ENCODE measurements at regions not wholly inside any gene's neighbourhood (a gene's known extent, or its start where the extent isn't known, plus 50 kb on each side); places are given as distances from the start of the nearest gene placed in this dataset.

DNA sequence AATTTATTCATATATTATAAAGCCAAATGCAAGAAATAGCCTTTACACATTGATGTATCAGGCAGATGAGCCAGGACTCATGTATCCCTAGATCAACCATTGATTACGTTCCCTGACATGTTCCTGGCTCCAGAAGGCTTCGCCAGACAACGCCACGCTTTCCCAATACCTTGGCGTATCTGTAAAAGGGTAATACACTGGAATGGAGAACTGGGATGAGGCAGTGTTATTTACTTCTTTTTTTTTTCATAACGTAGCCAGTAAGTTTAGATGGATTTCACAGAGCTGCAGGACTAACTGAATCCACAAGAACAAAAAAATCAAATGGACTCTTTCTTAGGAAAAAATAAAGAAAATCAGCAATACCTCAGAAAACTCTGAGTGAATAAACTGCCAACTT lies 588.1 kb upstream of the SEMA3D start:
- DNase-seq, result no peak

DNA sequence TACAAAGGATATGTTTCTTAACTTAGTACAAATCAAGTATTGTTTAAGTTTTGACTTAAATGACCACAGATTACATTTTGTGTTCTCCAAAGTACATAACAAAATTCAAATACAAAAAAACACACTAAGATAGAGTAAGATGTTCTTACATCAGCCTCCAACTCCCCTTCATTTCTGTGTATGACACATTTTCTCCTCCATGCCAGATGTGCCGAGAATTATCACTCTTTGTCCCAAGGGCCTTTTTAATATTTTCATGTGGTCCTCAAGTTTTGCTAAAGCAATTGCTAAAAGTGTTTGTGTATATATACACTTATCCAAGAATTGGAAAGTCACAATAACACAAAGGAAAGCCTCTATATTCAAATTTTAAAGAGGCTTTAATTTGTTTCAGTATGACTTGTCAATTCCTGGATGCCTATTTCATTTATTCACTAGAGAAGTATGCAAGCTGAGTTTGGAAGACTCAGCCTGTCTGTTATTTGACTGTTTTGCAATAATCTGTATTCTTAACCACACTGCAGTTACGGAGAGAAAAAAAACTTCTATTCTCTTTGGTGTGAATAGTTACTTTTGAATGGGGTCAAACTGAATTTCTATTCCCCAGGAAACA lies 586.4 kb upstream of the SEMA3D start:
- DNase-seq, result no peak

DNA sequence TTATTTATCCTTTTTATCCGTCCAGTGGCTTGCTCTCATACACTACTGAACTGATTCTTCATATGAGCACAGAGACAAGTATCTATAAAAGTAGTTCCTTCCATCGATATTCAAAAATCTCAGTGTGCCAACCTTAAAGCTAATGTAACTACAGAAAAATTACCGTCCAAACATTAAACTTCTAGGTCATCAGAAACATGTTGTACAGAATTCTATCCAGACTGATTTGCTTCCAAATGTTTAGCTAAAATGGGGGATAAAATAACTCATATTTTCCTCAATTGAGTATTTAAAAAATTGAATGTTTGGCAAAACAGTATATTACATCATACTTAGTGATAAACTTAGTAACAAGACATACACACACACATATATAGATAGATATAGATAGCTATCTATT lies 584.7 kb upstream of the SEMA3D start:
- DNase-seq, result no peak

DNA sequence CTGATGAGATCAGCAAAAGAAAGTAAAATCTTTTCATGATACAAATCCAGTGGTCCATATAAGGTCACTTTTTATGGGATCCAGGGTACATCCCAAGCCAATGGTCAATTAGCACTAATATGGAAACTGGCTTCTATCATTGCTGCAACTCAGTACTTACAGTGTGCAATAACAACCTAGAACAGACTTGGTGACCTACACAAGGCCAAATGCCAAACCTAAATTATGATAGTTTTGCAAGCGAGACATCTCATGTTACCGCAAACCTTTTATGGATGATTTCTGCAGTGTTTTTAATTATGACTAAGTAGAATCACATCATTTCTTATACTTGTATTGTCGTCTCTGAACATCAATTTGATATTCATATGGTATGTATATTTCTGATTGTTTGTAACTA lies 583.5 kb upstream of the SEMA3D start:
- DNase-seq, result no peak

DNA sequence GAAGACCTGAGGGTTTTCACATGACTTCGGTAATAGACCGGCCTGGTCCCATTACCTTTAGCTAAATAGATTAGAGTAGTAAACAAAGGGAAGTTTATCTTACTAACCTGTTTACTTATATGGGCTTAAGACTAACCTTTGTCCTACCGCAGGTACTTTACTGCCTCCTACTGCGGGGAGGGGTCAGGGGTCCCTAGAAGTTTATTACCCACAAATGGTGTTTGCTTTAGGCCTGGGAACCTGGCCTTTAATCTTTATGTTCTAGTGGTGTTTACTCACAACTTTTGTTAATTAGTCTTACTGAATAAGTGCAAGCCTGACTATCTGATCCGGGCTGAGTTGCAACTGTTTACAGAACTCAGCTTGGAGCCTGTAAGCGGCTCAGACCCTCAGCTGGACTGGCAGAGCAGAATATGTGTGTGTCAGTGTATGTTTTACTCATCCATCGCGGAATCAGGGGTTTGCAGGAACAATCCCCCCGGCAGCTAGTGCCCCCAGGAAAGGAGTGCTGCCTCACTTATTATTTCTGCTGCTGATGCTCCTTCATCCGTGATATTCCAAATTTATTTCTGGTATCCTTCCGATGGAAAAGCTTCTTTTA lies 578.9 kb upstream of the SEMA3D start:
- no peak for DNase-seq

DNA sequence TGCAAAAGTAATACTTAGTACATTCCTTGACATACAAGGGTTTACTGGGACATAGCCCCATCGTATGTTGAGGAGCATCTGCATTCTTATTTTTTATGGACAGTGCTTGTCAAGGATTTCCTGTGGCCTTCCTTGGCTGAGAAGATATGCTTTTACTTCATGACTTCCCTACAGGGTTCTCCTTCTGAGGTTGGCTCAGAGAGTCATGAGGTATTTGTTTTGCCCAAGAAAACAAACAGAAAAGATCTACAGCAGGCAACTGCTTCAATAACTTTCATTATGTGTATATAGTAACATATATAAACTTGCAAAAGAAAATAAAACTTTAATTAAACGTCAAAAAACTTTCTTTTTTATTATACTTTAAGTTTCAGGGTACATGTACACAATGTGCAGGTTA lies 577.2 kb upstream of the SEMA3D start:
- no peak for DNase-seq

DNA sequence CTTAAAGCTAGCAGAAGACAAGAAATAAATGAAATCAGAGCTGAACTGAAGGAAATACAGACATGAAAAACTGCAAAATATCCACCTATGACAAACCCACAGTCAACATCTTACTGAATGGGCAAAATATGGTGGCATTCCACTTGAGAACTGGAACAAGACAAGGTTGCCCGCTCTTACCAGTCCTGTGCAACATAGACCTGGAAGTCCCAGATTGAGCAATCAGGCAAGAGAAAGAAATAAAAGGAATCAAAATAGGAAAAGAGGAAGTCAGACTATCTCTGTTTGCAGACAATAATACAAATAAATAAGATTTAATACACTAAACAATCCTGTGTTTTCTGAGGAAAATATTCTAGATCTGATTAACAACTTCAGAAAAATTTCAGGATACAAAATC lies 570.5 kb upstream of the SEMA3D start:
- no peak for DNase-seq

DNA sequence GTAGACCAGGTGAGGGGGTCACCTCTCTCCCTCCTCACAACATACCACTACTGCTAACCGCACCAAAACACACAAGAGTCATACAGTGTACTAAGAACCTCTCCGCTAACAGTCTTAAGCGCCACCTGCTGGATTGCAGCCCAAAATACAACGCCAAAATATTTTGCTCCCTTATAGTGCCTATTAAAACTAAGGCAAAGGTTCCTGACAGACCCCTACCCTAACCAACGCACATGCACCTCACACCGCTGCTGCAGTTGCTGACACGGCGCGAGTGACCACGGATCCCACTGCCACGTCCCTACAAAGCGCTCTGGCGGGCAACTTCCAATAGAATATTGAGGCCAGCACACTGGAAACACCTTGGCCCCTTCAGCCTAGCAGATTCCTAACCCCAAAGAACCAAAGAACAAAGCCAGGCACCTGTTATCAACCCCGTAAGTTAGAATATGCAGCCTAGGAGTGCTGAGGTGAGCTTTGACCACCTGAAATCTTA lies 563.6 kb upstream of the SEMA3D start:
- no peak for DNase-seq

DNA sequence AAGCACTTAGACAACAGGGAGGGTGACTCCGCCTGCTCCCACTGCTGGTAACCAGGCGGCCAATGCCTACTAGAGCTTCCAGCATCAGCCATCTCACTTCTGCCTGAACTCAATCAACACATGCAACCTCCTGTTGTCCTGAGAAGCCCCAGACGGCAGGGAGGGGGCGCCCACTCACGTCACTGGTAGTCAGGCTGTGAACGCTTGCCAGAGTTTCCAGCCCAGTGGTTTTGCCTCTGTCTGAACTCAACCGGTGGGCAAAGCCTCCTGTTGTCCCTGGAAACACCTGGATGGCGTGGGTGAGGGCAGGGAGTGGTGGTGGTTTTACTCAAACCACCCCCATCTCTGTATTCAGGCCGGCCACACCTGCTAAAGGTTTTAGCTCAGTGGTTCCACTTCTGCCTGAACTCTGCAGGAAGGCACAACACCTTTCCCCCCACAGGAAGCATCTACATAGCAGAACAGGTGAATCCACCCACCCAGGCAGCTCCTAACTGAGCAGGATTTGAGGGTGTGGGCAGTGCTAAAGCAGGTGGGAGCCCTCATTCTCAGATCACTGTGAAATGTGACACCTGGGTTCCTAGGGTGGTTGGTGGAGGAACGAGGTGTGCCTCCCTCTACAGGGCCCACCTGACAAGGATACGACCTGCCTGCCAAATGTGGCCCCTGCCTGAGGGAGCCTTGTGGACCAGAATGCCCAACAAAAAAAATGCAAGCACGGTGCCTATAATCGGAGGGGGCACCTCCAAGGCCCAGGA lies 563.0 kb upstream of the SEMA3D start:
- no peak for DNase-seq

DNA sequence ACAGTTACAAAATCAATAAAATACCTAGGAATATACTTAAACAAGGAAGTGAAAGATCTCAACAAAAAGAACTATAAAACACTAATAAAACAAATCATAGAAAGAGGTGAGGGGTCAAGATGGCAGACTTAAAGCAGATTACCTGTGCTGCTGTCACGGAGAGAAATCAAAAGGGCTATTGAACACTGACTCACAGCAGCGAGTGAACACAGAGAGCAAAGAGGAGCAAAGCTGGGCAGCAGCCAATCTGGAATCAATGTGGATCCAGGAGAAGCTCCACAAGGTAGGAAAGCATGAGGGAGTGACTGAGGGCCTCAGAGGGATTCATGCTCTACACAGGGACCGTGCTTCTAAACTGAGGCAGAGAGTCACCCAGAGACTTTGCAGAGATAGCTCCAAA lies 562.0 kb upstream of the SEMA3D start:
- DNase-seq, result no peak

DNA sequence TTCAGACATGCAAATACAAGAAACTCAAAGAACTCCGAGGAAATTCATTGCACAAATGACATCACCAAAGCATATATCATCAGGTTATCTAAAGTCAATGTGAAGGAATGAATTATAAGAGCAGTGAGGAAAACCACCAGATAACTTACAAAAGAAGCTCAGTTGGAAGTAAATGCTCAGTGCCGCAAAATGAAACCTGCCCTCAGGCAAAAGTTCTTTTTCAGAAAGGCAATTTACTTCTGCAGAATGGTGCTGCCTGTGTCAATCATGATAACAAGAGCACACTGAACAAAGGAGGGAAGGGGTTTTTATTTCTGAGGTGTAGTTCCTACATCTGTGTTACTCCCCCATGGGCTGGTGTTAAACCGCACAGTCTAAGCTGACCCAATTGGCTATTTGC lies 550.6 kb upstream of the SEMA3D start:
- no peak for DNase-seq

DNA sequence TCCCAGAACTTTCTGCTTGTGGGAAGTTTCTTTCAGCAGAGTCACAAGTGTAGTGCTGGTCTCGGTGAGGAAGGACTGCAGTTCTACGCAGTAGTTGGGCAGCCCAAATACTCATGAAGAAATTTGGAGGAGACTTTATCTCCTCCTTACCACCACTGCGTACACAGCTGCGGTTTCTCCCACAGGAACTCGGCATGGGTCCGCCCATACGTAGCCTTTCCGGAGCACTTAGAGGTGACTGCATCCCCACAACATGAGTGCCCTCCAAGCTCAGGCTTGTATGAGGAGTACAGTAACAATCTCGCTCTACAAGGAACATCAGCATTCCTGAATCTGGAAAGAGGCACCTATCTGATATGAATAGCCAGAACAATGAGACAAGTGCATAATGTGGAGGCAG lies 549.2 kb upstream of the SEMA3D start:
- no peak for DNase-seq

DNA sequence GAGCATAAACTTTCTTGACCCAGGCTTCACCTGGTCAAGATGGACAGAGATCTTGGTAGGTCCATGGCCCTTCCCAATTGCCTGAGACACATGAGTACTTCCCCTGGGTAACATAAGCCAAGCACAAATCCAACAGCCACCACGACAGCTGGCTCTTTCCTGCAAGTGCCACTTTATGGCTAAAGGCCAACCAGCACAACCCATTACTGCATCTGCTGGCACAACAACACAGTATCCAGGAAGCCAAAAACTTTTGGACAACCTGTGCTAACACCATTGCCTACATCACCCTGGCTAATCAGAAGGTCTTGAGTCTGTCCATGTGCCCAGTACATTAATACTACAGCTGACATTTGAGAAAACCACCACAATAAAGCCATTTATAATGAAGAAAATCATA lies 548.0 kb upstream of the SEMA3D start:
- no peak for DNase-seq

DNA sequence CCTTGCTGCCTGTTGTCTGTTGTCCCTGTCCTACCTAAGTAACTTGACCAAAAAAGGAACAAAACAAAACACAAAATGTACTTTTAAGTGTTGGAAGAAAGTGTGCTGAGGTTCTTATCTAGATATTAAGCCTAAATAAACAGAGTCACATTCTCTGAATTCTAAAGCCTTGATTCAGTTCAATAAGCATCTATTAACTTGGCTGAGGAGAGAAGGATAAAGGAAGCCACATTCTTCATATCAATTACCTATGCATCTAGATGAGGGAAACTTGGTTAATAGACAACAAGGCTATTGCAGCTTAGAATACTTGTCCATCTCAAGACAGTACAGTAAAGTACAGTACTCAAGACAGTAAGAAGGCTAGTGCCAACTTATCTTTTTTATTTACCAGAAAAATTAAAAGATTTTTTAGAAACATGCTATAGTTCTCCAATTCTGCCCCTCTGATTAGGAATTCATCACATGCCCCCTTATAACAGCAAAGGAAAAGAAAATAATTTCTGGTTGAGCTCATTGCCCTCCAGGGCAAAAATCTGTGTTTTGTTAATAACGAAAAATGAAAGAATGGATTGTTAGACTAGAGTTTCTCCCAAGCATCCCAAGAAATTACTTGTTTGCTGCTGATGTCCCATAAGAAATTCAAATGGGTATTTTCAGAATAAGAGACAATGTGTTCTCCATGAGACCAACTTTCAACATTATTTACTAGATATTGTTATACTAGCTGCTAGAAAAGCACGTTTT lies 546.5 kb upstream of the SEMA3D start:
- DNase-seq, result no peak

DNA sequence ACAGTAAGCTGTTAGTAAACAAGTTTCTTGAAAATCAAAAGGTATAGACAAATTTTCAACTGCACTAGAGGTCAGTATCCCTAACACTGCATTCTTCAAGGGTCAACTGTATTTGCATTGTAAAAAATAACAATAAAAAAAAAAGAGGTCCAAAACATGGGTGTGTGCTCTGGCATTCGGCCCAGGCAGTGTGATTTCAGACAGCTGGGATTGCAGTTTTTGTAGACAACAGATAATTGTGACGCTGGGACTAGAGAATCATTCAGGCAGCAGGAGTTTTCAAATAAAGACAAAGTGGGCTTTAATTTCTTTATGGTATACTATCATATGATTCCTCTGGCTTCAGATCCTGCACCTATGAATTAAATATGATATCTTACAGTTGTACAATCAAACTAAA lies 543.2 kb upstream of the SEMA3D start:
- DNase-seq, result no peak

DNA sequence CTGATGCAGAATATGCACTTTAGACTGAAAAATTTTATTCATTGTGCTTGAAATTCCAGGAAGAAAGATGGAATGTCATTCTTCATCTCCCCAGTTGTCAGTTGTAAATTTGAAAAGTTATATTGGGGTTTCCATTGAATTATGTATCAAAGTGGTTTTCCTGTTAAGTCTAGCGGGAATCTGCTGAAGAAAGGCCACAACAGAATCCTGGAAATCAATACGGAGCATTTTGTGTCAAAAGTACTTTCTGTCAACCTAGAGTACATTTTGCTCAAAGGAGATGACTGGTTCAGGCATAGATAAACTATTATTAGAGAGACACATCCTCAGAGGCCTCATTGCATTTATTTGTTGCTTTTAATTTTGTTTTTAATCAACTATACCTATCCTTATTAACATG lies 538.2 kb upstream of the SEMA3D start:
- no peak for DNase-seq

DNA sequence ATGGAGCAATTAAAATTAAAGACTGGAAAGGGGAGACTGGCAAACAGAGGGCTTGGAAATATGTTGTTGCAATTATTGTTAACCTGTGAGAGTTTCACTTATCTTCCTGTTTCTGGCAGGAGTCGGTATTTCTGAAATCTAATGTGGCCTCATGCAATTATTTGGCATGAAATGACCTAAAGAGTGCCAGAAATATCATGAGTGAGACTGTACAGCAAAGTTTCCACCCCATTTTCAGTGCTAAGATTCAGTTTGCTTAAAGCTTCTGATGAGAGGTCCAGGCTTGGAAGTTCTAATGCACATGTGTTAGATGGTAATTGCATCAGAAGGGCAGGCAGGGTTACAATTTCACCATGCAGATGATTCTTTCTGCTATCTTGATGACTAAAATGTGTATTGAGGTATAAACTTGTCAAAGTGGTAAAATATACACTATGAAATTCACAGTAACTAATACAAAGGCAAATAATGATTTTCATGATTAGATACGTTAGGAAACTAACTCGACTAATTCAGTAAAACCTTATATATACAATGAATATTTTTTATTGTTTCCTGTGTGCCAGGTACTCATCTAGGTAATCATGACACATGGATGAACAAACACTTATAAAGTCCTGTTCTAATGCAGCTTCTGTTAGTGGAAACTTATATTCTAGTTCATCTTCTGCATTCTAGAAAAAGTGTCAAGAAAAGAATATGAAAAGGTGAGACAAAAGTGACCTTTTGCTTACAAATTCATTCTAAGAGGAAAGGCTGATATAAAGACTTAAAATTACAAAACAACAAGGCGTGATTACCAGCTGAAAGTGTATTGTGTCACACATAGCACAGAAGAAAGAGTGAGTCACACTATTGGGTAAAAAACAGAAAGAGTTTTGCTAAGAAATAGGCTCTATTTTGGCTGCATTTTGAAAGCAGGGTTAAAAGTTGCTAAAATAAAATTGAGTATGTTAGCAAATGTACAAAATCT lies 533.4 kb upstream of the SEMA3D start:
- no peak for DNase-seq

DNA sequence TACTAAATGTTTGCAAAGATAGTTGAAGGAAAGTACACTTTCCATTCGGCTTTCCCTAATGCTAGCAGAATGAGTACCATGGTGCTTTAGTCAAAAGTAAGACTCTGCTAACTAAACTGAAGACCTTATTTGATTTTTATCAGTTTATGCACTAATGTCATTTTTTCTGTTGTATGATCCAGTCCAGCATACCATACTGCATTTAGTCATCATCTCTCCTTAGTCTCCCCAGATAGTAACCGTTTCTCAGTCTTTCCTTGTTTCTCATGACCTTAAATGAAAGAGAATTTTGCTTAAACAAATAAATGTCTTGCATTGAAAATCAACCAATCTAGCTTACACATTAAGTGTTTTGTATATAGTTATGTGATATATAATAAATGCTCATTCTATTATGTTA lies 529.5 kb upstream of the SEMA3D start:
- DNase-seq, result no peak

DNA sequence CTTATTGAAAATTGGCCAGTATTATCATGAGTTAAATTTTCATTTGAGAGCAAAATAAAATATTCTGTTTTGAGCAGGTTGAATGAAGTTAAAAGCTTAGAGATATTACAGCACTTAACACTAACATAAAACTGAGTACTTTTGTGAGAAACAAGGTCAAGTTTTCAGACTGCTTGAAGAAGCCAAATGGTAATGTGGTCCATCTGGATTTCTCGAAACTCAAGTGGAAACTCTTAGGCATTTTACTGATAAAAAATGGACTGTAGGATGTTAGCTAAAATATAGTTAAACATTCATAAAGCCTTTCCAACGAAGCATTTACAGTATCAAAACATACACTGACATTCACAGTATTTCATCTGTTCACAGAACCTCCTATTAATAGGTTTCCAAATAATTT lies 528.1 kb upstream of the SEMA3D start:
- DNase-seq, result no peak

DNA sequence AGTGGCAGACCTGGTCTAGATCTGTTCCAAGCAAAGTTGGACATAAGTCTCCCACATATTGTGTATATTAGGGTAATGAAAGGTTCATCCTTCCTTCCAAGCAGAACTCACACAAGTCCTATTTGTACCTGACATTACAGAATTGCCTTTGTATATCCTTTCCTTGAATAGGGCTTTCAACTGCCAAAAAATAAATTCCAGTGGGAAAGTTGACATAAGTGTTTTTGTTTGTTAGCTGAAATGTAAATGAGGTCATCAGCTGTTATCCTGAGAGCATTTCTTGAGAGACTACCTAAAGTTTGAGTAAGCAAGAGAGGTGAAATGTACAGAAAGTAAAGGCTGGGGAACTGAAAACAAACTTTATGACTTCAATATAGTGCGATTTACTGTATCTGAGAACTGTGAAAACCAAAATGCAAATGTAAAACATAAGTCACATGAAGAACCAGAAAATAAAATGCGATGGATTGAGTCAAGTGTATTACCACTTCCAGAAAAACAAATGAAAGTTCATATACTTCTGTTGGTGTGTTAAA lies 527.3 kb upstream of the SEMA3D start:
- no peak for DNase-seq

DNA sequence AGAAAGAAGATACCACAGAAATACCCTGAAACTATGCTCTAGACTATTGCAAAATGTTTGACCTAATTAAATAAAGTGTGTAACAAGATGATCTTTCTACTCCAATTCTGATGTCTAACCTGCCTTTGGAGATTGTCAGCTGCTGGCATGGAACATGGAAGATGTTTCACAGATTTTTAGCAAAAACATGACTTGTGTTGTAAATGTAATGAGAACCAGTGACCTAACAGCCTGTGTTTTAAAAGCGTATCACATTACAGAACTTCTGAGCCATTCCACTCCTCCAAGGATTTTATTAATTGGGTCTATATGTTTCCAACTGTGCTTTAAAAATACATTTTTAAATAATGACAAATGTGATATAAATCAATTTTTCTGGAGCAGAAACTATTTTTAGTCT lies 526.3 kb upstream of the SEMA3D start:
- DNase-seq, result no peak

DNA sequence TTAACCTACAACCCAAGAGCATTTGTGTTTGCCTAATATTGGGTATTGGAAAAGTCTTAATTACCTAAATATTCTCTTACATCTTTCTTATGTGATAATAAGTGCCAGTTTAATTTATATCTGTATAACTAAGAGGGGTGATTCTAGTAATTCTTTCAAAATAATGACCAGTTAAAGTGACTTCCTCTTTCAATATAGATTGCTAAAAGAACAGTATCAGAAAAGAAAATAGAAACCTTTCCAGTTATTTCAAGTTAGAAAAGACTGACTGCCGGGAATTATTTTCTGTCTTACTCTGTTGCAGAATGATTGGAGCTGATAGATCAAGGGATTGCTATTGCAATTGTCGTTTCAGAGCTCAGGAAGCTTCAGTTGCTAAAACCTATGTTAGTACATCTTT lies 525.0 kb upstream of the SEMA3D start:
- no peak for DNase-seq

All from right forelimb (tissue), 1 donor.